ENCODE measurements at regions not wholly inside any gene's neighbourhood (a gene's known extent, or its start where the extent isn't known, plus 50 kb on each side); places are given as distances from the start of the nearest gene placed in this dataset.
"Not testable (repeated sequence)": the region's sequence is repeated elsewhere in the genome, so short reads cannot be mapped to it uniquely, and the experiment has no call there.

DNA sequence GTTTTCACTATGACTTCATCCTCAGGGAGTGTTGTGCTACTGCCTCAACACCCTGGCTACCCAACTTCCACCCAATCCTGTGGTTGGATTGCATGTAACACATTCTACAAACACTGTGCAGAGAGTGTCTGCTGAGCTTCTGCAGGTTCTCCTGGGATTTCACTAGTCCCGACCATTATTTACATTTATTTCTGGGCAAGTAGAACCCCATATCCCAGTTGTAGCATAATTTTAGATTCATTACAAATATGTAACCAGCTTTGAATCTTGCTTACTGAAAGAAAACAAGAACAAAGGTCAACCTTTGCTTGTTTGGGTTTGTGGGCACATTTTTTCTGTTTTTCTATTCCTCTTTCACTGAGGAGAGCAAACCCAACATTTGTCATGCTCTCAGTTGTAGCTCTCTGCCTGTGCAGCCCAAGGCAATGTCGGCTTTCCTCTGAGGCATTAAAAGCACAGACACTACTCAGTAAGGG, 2036.1 kb upstream of the LRRTM1 start:
- ChIA-PET POLR2A (no interaction called here), CTCF (interaction anchor here (1.5 kb wide), 1 partner anchor 15 kb away, joined by 4 read pairs; no protein-coding TSS in a partner anchor)
- TF ChIP-seq CTCF (IDR thresholded peaks at IDR 0.05; ENCODE audit: control extremely low read depth, extremely low read depth, low read depth, missing control alignments), result no peak
- DNase-seq (ENCODE audit: extremely low spot score), result no peak

- no peak for TF ChIP-seq CTCF (IDR thresholded peaks at IDR 0.05; ENCODE audit: control extremely low read depth, extremely low read depth, low read depth, missing control alignments)
- DNase-seq (ENCODE audit: extremely low spot score), result no peak
- CTCF ChIA-PET, result interaction anchor here (1.5 kb wide), 1 partner anchor 14 kb away, joined by 4 read pairs; no protein-coding TSS in a partner anchor
- POLR2A ChIA-PET, result no interaction called here
These were observed 2035.3 kb upstream of the LRRTM1 start for GRCh38 chr2:82339805-82340204.

GRCh38 chr2:82333697-82334096, 2029.1 kb upstream of the LRRTM1 start:
- DNase-seq (ENCODE audit: extremely low spot score), result no peak
- no peak for TF ChIP-seq CTCF (IDR thresholded peaks at IDR 0.05; ENCODE audit: control extremely low read depth, extremely low read depth, low read depth, missing control alignments)
- CTCF ChIA-PET, result no interaction called here
- POLR2A ChIA-PET, result no interaction called here

- ChIA-PET POLR2A (no interaction called here), CTCF (no interaction called here)
- no peak for TF ChIP-seq CTCF (IDR thresholded peaks at IDR 0.05; ENCODE audit: control extremely low read depth, extremely low read depth, low read depth, missing control alignments)
- no peak for DNase-seq (ENCODE audit: extremely low spot score)
These were observed 2025.6 kb upstream of the LRRTM1 start for GRCh38 chr2:82330155-82330554.

DNA sequence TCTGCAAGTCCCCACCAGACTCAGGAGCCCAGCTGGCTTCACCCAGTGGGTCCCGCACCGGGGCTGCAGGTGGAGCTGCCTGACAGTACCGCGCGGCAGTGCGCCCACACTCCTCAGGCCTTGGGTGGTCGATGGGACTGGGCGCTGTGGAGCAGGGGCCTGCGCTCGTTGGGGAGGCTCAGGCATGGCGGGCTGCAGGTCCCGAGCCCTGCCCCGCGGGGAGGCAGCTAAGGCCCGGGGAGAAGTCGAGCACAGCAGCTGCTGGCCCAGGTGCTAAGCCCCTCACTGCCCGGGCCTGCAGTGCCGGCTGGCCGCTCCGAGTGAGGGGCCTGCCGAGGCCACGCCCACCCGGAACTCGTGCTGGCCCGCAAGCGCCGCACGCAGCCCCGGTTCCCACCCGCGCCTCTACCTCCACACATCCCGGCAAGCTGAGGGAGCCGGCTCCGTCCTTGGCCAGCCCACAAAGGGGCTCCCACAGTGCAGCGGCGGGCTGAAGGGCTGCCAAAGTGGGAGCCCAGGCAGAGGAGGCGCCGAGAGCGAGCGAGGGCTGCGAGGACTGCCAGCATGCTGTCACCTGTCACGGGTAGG, 2021.7 kb upstream of the LRRTM1 start:
- POLR2A ChIA-PET; DNase-seq (ENCODE audit: extremely low spot score): not testable (repeated sequence)
- CTCF ChIA-PET, result interaction anchor here (0.8 kb wide), 1 partner anchor 13 kb away, joined by 4 read pairs; no protein-coding TSS in a partner anchor

GRCh38 chr2:82320296-82320695, 2015.7 kb upstream of the LRRTM1 start:
- ChIA-PET POLR2A (interaction anchor here (0.6 kb wide), 1 partner anchor 592 kb away, joined by 3 read pairs; no protein-coding TSS in a partner anchor), CTCF (no interaction called here)
- no peak for DNase-seq (ENCODE audit: extremely low spot score)
- TF ChIP-seq CTCF (IDR thresholded peaks at IDR 0.05; ENCODE audit: control extremely low read depth, extremely low read depth, low read depth, missing control alignments), result no peak

DNA sequence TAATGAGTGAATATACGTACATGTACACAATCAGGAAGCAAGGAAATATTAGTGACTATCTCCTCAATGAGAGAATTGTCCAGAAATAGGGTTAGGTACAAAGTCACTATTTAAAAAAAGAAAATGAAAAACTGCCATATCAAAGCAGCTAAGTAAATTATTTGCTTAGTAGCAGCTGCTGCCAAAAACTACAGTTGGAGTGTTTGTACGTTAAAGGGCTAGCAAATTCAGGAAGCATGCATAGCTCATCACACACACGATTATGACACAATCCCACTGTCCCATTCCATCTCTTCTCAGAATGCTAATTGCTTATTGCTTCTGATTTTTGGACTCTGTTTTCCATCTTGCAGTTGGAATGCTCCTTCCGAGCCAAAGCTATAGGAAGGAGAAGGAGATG, 2012.5 kb upstream of the LRRTM1 start:
- DNase-seq (ENCODE audit: extremely low spot score), result no peak
- POLR2A ChIA-PET, result no interaction called here
- CTCF ChIA-PET, result no interaction called here
- TF ChIP-seq CTCF (IDR thresholded peaks at IDR 0.05; ENCODE audit: control extremely low read depth, extremely low read depth, low read depth, missing control alignments), result no peak
